GM18951 (cell line): ENCODE measurements at regions not wholly inside any gene's neighbourhood (a gene's known extent, or its start where the extent isn't known, plus 50 kb on each side); places are given as distances from the start of the nearest gene placed in this dataset.

Experiments used
- POLR2A ChIP-seq: IDR thresholded peaks from 4 replicates; pipeline ENCODE4 v1.6.1; 2011; ENCODE audit warnings: mild to moderate bottlenecking; ENCODE audit not compliant: insufficient read length, insufficient read depth; ENCODE audit errors: extremely low read depth
- in situ Hi-C: fragments of 300-500 bp; cut with MboI; formaldehyde crosslinking; loops from one replicate; pipeline ENCODE4 v1.12.0; 2022; ENCODE audit warnings: low sequenced_read_pairs, mixed read lengths, inconsistent platforms; ENCODE audit not compliant: unreplicated experiment

- no peak for TF ChIP-seq POLR2A
- in situ Hi-C loops = loop anchor here (5.0 kb wide), 1 partner anchor 205 kb away; no protein-coding TSS in a partner anchor
These were observed 55.2 kb upstream of the ADGRF1 start for GRCh38 chr6:47097092-47097945.

GRCh38 chr6:47096211-47096895, 54.2 kb upstream of the ADGRF1 start:
- TF ChIP-seq POLR2A = no peak
- in situ Hi-C loops = loop anchor here (5.0 kb wide), 1 partner anchor 206 kb away; no protein-coding TSS in a partner anchor

GRCh38 chr6:47094241-47094925, 52.3 kb upstream of the ADGRF1 start:
- in situ Hi-C loops = no loop called here
- TF ChIP-seq POLR2A = no peak

GRCh38 chr6:47093169-47093568, 51.0 kb upstream of the ADGRF1 start:
- in situ Hi-C loops = no loop called here
- TF ChIP-seq POLR2A = no peak

GRCh38 chr6:47091886-47092668, 49.9 kb upstream of the ADGRF1 start:
- no peak for TF ChIP-seq POLR2A
- in situ Hi-C loops = no loop called here
